WTC11 (cell line): ENCODE measurements at regions not wholly inside any gene's neighbourhood (a gene's known extent, or its start where the extent isn't known, plus 50 kb on each side); places are given as distances from the start of the nearest gene placed in this dataset.

Experiments
- ATAC-seq: fragments of 200-7000 bp; cut with Tn5 transposase; 2 replicates; pipeline ENCODE4 v1.10.0; 2021; ENCODE audit warnings: mild to moderate bottlenecking, moderate library complexity
- CTCF ChIA-PET: fragments of 300-600 bp; sonication (Branson Sonifier 250); formaldehyde crosslinking; loops from one replicate; lab custom pipeline; 2021; ENCODE audit warnings: antibody characterized with exemption; lab: Charles Lee
- POLR2A ChIA-PET: fragments of 350-600 bp; sonication (Branson Sonifier 250); formaldehyde crosslinking; loops from one replicate; lab custom pipeline; 2021; ENCODE audit warnings: antibody characterized with exemption; lab: Charles Lee
- DNase-seq: peaks from one replicate; pipeline ENCODE4 v3.0.0; 2021; ENCODE audit warnings: low spot score
- H3K27ac Mint-ChIP-seq: 2 replicates; pipeline ENCODE4 v1.8.0; 2021; ENCODE audit warnings: mixed read lengths
- H3K27me3 Mint-ChIP-seq: 2 replicates; pipeline ENCODE4 v1.8.0; 2021; ENCODE audit warnings: low read depth, mild to moderate bottlenecking, moderate library complexity, mixed read lengths
- H3K36me3 Mint-ChIP-seq: 2 replicates; pipeline ENCODE4 v1.8.0; 2021; ENCODE audit warnings: mixed read lengths
- H3K4me1 Mint-ChIP-seq: 2 replicates; pipeline ENCODE4 v1.8.0; 2022; ENCODE audit warnings: mixed read lengths
- H3K4me3 Mint-ChIP-seq: 2 replicates; pipeline ENCODE4 v1.8.0; 2021; ENCODE audit warnings: mild to moderate bottlenecking, moderate library complexity, mixed read lengths
- H3K9me3 Mint-ChIP-seq: 2 replicates; pipeline ENCODE4 v1.8.0; 2021; ENCODE audit warnings: mixed read lengths
- CBFB ChIP-seq: sonication (generic); formaldehyde crosslinking; IDR thresholded peaks from 2 replicates; pipeline ENCODE4 v1.8.1; 2022; ENCODE audit warnings: mild to moderate bottlenecking, low read depth, missing genetic modification reagents
- FOXP1 ChIP-seq: sonication (generic); formaldehyde crosslinking; IDR thresholded peaks from 2 replicates; pipeline ENCODE4 v1.8.0; 2022; ENCODE audit warnings: missing genetic modification reagents, mild to moderate bottlenecking, moderate library complexity, borderline replicate concordance
- FOXP4 ChIP-seq: sonication (generic); formaldehyde crosslinking; IDR thresholded peaks from 2 replicates; pipeline ENCODE4 v1.8.0; 2022; ENCODE audit warnings: mild to moderate bottlenecking, missing genetic modification reagents
- HMGXB4 ChIP-seq: sonication (generic); formaldehyde crosslinking; IDR thresholded peaks from 2 replicates; pipeline ENCODE4 v1.8.1; 2023; ENCODE audit warnings: mild to moderate bottlenecking, moderate library complexity, missing genetic modification reagents
- IRF1 ChIP-seq: sonication (generic); formaldehyde crosslinking; IDR thresholded peaks from 2 replicates; pipeline ENCODE4 v1.8.0; 2023; ENCODE audit warnings: missing genetic modification reagents
- MLX ChIP-seq: sonication (generic); formaldehyde crosslinking; IDR thresholded peaks from 2 replicates; pipeline ENCODE4 v1.8.1; 2023; ENCODE audit warnings: mild to moderate bottlenecking, missing genetic modification reagents, moderate library complexity
- OVOL2 ChIP-seq: fragments of 250-450 bp; sonication (Bioruptor Pico); IDR thresholded peaks from 2 replicates; pipeline ENCODE4 v1.9.0; 2021; ENCODE audit warnings: mild to moderate bottlenecking, borderline replicate concordance
- SMAD3 ChIP-seq: sonication (generic); formaldehyde crosslinking; IDR thresholded peaks from 2 replicates; pipeline ENCODE4 v1.8.0; 2022; ENCODE audit warnings: missing genetic modification reagents, mild to moderate bottlenecking, borderline replicate concordance
- SOX15 ChIP-seq: fragments of 250-450 bp; sonication (Bioruptor Pico); IDR thresholded peaks from 2 replicates; pipeline ENCODE4 v1.9.0; 2021; ENCODE audit warnings: mild to moderate bottlenecking
- TP53 ChIP-seq: sonication (generic); formaldehyde crosslinking; IDR thresholded peaks from 2 replicates; pipeline ENCODE4 v1.8.1; 2023; ENCODE audit warnings: mild to moderate bottlenecking, missing genetic modification reagents
- USF2 ChIP-seq: sonication (generic); formaldehyde crosslinking; IDR thresholded peaks from 2 replicates; pipeline ENCODE4 v1.8.1; 2023; ENCODE audit warnings: mild to moderate bottlenecking, missing genetic modification reagents, moderate library complexity
- ZNF138 ChIP-seq: sonication (generic); formaldehyde crosslinking; conservative IDR thresholded peaks from 2 replicates; pipeline ENCODE4 v1.8.1; 2022; ENCODE audit warnings: mild to moderate bottlenecking, moderate library complexity, missing genetic modification reagents
- ZNF317 ChIP-seq: sonication (generic); formaldehyde crosslinking; IDR thresholded peaks from 2 replicates; pipeline ENCODE4 v1.8.1; 2023; ENCODE audit warnings: low read depth, mild to moderate bottlenecking, moderate library complexity, missing genetic modification reagents, borderline replicate concordance
- ZNF396 ChIP-seq: fragments of 250-450 bp; sonication (Bioruptor Pico); IDR thresholded peaks from 2 replicates; pipeline ENCODE4 v1.8.0; 2021; ENCODE audit warnings: mild to moderate bottlenecking, moderate library complexity, borderline replicate concordance
- ZNF532 ChIP-seq: fragments of 250-450 bp; sonication (Bioruptor Pico); IDR thresholded peaks from 2 replicates; pipeline ENCODE4 v1.9.0; 2021; ENCODE audit warnings: mild to moderate bottlenecking, borderline replicate concordance

GRCh38 chr6:47103931-47104330, 61.8 kb upstream of the ADGRF1 start:
- no peaks in the 10 kb centered on the region for H3K36me3 Mint-ChIP-seq
- H3K9me3 Mint-ChIP-seq: peaks cover 4% of the 10 kb centered on the region
- CTCF ChIA-PET: no interaction called here

More at GRCh38 chr6:47103931-47104330, 61.8 kb upstream of the ADGRF1 start:
- Mint-ChIP-seq H3K27me3 (no peaks in the 10 kb centered on the region), H3K4me3 (no peak overlapping the region), H3K27ac (no peak overlapping the region), H3K4me1 (peaks cover 36% of the 10 kb centered on the region)
- no peak for DNase-seq
- POLR2A ChIA-PET: no interaction called here
- TF ChIP-seq ZNF317 (CRISPR knock-in tag) (no peak), ZNF138 (CRISPR knock-in tag) (no peak), IRF1 (CRISPR knock-in tag) (no peak), FOXP4 (CRISPR knock-in tag) (no peak), SMAD3 (no peak), ZNF532 (CRISPR knock-in tag) (no peak), OVOL2 (no peak), ZNF396 (CRISPR knock-in tag) (no peak), MLX (CRISPR knock-in tag) (no peak), USF2 (no peak), CBFB (CRISPR knock-in tag) (no peak), SOX15 (CRISPR knock-in tag) (no peak), TP53 (no peak), HMGXB4 (no peak), FOXP1 (CRISPR knock-in tag) (no peak)
- ATAC-seq: no peak
